GM19043 (cell line): ENCODE measurements at regions not wholly inside any gene's neighbourhood (a gene's known extent, or its start where the extent isn't known, plus 50 kb on each side); places are given as distances from the start of the nearest gene placed in this dataset.
"Not testable (repeated sequence)": the region's sequence is repeated elsewhere in the genome, so short reads cannot be mapped to it uniquely, and the experiment has no call there.

ENCODE experiments used
- ATAC-seq: cut with Tn5 transposase; IDR thresholded peaks from one replicate; pipeline ENCODE4 v1.9.1; 2021; ENCODE audit warnings: low read depth; ENCODE audit not compliant: unreplicated experiment

DNA sequence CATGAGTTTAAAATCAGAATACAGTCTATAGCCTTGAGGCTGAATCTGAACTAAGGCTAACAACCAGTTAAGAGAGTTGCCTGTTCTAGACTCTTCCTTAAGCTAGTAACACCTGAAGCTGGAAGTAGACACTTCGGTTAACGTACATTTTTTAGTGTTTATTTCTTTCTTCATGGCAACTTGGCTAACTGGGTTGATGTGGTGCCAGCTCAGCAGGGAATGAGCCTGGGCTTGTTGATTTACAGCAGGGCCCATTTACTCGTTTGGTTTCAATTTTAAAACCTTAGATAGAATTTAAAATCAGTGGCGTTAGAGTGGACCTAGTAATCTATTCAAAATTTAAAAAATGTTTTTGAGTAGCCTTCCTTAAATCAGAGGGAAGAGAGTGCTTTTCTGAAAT, 137.6 kb upstream of the ESX1 start:
- ATAC-seq: no peak

DNA sequence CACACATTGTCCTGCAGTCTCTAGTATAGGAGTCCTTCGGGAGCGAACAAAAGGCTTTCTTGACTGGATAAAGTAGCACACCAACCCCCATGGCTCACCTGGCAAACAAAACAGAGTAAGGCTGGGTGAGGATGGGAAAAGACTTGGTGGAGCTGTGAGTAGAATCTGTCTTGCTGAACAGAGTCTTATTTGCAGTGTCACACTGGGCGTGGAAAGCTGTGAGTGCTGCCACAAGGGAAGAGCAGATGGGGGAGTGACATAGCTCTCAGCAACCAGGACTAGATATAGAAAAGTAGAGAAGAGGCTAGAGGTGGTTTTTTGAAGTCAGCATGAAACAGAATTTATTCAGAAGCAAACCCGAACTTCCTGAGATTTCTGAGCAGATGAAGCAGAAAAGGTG, 137.2 kb upstream of the ESX1 start:
- ATAC-seq: no peak

DNA sequence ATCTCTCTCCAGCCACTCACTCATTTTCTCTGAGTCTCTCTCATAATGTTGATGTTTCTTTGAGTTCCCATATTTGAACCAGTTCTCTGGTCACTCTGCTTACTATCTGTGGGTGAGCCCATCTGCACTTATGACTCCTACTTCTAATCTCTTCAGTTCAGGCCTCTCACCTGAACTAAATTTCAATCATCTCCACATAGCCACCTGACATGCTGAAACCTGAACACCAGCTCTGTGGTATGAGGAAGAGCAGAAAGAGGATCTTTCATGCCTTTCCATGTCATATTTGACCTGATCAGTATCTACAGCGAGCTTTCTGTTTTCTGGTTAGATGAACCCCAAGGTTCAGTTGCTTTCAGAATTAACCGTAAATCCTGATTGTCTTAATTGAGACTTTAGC, 122.2 kb upstream of the ESX1 start:
- ATAC-seq: no peak

DNA sequence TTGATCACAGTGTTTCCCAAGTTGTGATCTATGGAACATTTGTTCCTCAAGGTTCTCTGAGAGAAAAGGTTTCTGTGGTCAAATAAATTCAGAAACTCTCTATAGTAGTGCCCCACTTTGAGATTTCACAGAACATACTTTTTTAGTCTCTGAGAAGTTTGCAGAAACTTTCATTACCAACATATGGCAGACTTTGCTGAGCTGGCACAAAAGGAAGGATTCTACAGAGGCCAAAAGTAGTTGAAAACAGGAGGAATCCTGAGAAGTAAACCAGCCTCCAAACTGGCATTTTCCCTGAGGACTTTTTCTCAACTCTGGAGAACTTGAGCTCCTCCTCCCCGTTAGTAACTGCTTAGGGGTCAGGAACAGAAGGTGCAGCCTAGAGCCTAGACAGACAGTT, 117.8 kb upstream of the ESX1 start:
- no peak for ATAC-seq

DNA sequence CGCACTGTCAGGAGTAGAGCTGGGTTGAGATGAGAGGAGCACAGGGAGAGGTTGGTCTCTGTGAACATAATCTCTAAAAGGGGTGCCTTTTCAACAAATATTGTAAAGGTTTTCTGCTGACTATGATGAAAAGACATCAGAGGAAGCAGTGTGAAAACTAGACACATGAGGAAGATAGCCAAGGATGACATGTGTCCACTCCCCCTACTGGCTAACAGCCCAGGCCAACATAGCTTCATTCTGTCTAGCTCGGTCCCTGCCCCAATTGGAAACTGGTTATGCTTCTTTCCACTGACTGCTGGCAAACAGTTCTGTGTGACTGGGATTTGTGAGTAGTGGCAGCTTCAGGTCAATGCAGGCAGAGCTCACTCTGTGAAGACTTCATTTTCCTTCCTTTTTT, 115.4 kb upstream of the ESX1 start:
- no peak for ATAC-seq

DNA sequence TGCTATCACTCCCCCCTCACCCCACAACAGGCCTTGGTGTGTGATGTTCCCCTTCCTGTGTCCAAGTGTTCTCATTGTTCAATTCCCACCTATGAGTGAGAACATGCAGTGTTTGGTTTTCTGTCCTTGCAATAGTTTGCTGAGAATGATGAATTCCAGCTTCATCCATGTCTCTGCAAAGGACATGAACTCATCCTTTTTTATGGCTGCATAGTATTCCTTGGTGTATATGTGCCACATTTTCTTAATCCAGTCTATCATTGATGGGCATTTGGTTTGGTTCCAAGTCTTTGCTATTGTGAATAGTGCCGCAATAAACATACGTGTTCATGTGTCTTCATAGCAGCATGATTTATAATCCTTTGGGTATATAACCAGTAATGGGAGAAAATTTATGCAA, 106.0 kb upstream of the ESX1 start:
- not testable (repeated sequence) for ATAC-seq

DNA sequence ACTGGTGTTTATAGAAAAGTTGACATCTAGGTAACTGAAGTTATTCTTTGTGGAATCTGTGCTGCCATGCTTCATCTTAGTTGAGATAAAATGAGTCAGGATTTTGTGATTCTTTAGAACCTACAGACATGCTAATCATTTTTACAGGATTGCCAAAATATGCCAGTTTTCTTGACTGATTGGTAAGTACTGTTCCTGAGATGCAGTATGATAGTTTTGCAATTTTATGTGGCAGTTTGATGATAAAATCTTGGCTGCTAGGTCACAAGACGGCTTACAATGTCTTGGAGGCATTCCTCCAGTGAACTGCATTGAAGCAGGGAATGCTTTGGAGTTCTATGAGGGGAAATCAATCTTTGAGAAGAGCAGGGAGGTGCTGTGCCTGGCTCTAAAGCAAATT, 104.4 kb upstream of the ESX1 start:
- no peak for ATAC-seq

DNA sequence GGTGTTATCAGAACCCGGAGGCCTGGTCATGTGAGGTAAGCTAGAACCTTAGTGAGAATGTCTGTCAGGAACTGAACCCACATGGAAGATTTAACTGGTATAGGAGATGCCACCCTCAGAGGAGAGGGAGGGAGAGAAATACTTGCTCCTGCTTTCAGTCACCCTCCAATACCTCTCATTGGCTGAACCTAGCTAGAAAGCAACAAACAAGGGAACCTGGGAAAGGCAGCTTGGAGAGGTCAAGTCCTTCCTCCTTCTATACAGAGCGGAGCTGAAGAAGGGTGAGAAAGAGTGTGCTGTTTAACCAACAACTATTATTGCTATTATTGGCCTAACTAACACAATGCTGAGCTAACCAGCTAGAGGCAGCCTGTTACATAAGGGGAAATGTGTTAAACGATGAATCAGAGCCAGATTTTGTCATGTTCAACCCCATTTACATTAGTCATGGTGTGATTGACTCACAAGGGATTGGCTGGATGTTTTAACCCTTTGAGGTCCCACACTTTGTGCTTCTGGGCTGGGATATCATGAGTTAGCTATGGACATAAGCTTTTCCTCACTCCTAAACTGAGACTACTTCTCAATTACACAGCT, 96.5 kb upstream of the ESX1 start:
- no peak for ATAC-seq

DNA sequence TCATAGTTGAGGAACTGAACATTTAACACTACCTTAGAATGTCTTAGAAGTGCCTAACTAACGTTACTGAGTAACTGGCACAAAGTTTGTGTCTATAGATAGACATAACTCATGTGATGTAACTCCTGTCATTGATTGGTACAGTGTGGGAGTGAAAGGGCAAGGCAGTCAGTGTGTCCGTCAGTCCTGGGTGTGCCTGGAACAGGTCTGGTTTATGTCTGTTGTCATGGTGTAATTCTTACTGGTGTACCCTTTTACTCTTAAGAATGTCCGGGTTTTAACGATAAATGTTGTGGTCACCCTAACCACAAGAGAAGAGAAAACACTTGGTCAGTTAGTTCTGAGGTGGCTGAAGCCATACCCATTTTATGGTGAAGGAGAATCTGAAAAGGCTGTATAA, 93.1 kb upstream of the ESX1 start:
- no peak for ATAC-seq

DNA sequence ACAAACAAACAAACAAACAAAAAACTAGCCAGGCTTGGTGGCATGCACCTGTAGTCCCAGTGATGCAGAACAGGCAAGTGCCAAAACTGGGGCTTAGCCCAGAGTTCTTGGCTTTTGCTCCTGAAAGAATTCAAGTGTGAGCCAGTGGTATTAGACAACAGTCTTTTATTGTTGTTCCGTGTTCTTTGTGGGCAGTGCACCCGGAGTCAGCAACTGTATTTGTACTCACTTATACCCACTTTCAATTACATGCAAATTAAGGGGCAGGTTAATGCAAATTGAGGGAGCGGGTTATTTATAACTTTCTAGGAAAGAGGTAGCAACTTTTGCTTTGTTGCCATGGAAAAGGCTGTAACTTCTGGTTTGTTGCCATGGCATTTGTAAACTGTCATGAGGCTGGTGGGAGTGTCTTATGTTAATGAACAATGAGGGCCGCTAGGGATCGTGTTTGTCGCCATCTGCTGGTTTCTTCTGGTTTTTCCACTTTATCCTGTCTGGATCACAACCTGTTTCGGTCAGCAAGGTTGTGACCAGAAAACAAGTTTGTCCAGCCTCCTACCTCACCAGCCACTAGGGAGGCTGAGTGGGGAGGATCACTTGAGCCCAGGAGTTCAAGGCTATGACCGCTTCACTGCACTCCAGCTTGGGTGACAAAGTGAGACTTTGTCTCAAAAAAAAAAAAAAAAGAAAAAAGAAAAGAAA, 88.8 kb upstream of the ESX1 start:
- peak; percentile 81 for ATAC-seq

DNA sequence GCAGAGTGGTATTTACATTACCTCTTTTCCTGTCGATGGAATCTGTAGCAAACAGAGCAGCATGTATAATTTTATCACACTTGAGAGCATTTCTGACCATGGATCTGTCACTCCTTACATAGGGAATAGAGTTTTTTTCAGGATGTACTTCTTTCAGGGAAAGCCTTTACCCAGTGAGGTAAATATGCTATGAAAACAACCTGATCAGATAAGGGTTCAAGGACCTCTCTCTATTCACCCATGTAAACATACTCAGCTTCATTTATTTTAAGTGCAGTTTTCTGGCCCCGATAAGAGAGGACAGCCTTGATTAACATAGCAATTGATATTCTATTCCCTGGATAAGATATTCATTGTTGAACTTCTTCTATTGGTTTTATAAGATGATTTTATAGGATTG, 87.3 kb upstream of the ESX1 start:
- no peak for ATAC-seq

DNA sequence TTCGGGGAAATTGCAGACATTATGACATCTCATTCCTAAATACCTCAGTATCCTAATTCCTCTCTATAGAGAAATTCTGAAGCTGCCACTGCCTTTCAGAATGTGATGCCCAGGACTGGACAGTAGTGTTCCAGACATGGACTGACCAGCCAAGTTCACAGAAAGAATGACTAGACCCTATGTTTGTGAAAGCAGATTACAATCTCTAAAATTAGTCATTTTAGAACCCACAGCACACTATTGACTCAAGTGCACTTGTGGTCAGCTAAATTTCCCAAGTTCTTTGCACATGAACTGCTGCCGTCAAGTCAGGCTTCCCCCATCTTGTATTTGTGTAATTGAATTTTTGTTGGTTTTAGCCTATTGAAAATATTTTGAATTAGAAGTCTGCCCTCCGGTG, 81.0 kb upstream of the ESX1 start:
- no peak for ATAC-seq

DNA sequence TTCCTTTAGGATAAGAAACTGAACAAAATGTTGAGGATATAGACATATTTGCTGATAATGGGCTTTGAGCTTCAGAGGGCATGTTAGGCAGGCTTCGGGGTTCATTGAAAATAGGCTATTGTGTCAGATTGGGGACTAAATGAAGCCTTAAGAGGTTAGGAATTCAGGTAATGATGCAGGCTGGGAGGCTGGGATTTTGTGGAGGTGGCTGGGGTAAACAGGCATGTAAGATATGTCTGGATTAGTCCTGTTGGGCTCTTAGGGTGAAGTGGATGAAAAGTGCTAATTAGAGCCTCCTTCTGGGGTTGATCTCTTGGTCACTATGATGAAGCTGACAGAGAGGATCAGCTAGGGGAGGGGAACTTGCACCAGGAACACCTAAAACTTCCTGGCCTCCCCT, 80.2 kb upstream of the ESX1 start:
- no peak for ATAC-seq

DNA sequence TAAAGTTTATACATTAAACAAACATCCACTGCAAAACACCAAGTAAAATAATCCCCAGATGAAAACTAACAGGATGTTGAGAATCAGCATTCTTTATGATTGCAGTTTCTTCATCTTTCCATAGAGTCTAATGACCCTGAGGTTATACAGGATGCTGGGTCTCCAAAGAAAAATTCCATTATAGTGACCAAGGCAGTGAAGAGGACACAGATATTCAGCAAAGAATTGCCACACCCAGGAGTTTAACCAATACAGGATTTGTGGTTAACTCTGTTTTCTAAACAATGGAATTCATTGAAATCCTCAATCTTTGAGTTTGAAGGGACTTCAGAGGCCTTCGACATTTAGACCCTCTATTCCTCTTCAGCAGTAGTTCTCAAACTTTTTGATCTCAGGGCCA, 76.2 kb upstream of the ESX1 start:
- ATAC-seq: no peak

DNA sequence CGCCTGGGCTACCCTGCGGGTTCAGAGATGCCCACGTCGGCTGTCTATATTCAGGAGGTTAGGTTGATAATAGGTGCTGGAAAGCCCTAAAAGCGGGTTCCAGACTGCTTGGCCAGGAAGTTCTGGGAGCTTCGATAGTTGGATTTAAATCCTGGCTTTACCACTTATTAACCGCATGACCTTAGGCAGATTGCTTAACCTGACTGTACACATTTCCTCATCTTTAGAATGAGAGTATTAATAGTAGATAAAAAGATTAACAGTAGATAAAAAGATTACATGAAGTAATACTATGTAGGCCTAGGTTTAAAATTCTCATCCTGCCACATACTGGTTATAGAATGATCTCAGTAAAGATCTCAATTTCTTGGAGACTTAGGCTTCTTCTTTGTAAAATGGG, 75.0 kb upstream of the ESX1 start:
- no peak for ATAC-seq

DNA sequence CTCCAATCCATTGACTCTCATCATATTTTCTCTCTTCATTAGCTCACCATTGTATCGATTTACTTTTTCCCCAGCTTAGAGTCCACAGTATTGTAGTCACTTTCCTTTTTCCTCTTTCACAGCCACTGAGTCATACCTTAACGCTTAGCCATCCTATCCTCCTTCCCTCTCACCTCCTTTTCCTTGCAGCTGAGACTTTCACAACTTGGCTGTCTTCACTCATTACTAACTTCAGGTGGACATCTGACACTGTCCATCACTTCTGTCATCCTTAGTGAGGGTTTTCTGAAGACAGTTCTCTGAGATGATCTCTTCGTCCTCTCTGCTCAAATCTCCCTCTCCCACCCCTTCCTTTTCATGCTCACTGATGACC, 70.5 kb upstream of the ESX1 start:
- no peak for ATAC-seq

DNA sequence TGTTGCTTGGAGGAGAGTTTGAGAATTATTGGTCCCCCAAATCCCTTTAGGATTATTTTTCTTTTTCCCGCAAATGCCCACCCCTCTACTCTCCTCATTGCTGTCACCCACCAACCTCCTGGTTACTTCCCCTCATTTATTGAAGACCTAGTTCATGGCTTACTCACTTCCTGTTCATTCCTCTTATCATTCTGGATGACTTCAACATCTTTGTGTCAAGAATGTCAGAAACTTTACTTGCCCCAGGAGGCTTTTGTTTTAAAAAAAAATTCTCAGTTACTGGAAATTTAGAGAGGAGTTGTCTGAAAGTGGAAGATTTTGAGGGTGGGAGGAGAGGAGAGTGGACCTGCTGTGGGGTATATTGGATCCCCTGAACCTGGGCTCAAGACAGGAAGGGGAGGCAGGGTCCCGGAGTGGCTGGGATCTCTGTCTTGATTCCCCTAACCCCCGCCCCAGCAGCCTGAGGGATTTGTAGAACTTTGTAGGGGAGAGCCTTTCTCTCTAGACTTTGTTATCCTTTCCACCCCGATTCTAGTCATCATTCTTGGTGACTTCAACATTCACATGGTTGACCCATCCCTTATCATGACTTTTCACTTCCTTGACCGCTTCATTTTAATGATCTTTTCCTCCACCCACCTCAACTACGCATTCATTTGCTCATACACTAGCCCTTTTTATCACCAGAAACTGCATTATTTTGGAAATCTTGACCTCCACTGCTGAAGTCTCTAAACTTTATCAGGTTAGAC, 69.9 kb upstream of the ESX1 start:
- ATAC-seq: no peak

DNA sequence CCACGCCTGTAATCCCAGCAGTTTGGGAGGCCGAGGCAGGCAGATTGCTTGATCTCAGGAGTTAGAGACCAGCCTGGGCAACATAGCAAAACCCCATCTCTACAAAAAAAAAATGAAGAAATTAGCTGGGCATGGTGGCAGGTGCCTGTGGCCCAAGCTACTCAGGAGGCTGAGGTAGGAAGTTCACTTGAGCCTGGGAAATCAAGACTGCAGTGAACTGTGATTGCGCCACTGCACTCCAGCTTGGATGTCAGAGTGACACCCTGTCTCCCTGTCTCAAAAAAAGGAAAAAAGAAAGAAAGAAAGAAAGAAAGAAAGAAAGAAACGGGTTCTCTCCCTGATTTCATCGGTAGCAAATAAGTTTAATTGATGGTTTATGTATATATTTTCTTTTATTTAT, 64.6 kb upstream of the ESX1 start:
- ATAC-seq: no peak

DNA sequence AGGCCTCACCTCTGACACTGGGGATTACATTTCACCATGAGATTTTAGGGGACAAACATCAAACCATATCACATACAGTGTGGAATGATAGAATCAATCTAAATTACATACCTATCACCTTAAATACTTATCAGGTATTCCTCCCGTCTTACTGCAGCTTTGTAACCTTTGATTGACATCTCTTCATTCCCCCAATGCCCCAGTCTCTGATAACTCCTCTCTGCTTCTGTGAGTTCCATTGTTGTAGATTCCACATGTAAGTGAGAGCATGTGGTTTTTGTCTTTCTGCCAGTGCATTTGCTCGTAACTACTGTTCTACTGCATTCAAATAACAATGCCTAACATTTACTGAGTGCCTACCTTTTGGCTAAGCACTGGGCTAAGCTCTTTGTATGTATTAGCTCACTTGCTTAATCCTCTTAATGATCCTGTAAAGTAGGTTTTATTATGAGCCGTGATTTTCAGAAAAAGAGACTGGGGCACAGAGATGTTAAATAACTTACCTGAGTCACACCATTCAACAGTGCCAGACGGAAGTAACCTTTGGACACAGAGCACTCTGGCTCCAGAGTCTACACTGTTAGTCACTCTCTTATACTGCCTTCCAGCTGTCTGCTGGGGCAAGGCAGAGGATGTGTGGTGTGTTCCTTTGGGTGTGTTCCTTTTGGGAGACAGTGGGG, 63.7 kb upstream of the ESX1 start:
- no peak for ATAC-seq

DNA sequence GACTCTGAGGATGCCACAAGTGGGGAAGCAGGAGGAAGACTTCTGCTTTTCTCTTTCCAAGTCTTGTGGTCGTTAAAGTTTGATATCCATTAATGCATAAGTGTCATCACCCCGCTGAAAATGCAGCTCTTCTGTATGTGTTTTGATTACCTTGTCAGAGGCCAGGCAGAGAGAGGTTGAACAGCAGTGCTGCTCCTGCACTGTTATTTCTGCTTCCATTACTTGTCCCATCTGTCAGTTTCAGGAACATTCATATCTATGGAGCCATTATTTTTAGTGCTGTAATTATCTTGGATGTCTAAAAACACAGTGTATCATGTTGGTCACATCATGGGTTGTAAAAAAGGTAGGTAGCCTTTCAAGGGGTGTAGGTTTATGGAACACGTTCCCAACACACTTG, 62.0 kb upstream of the ESX1 start:
- ATAC-seq: no peak

DNA sequence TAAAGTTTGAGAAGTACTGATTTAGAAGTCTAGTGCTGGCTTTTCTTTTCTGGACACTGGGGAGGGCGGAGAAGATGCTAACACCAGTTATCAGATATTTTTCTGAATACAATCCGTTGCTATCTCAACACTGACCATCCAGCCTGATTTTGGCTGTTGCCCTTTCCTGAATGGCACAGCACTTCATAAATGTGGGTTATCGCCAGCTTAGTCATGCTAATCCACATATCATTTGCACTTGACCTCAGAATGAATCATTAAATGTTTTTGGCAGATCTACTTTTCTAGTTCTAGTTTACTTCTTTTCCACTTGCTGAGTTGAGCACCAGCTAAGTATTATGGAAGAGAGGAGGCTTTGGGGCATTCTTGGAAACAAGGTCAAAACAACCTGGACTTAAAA, 60.8 kb upstream of the ESX1 start:
- ATAC-seq: no peak
